Ishikawa (cell line): ENCODE measurements at regions not wholly inside any gene's neighbourhood (a gene's known extent, or its start where the extent isn't known, plus 50 kb on each side); places are given as distances from the start of the nearest gene placed in this dataset.

Experiments
- CEBPB ChIP-seq: IDR thresholded peaks from 2 replicates; pipeline ENCODE4 v1.6.1; 2012
- CREB1 ChIP-seq: IDR thresholded peaks from 2 replicates; pipeline ENCODE4 v1.6.1; 2012; ENCODE audit warnings: low read depth
- EGR1 ChIP-seq: IDR thresholded peaks from 2 replicates; pipeline ENCODE4 v1.6.1; 2012
- EP300 ChIP-seq: IDR thresholded peaks from 2 replicates; pipeline ENCODE4 v1.6.1; 2012; ENCODE audit warnings: borderline replicate concordance
- FOXM1 ChIP-seq: IDR thresholded peaks from 2 replicates; pipeline ENCODE4 v1.6.1; 2012; ENCODE audit warnings: low read depth, borderline replicate concordance
- NFIC ChIP-seq: IDR thresholded peaks from 2 replicates; pipeline ENCODE4 v1.6.1; 2012
- RAD21 ChIP-seq: IDR thresholded peaks from 2 replicates; pipeline ENCODE4 v1.6.1; 2012; ENCODE audit warnings: low read depth
- TAF1 ChIP-seq: IDR thresholded peaks from 2 replicates; pipeline ENCODE4 v1.6.1; 2012; ENCODE audit warnings: low read depth, mild to moderate bottlenecking
- TCF12 ChIP-seq: IDR thresholded peaks from 2 replicates; pipeline ENCODE4 v1.6.1; 2012; ENCODE audit warnings: low read depth
- TEAD4 ChIP-seq: IDR thresholded peaks from 2 replicates; pipeline ENCODE4 v1.6.1; 2012
- YY1 ChIP-seq: IDR thresholded peaks from 2 replicates; pipeline ENCODE4 v1.6.1; 2012; ENCODE audit warnings: low read depth
- ZBTB7A ChIP-seq: IDR thresholded peaks from 2 replicates; pipeline ENCODE4 v1.6.1; 2012; ENCODE audit warnings: low read depth
- TF ChIP-seq, protein P1 (sequence below): IDR thresholded peaks from 2 replicates; pipeline ENCODE4 v1.6.1; 2012
- TF ChIP-seq, protein P2 (sequence below): IDR thresholded peaks from 2 replicates; pipeline ENCODE4 v1.6.1; 2012
- TF ChIP-seq, protein P3 (sequence below): IDR thresholded peaks from 2 replicates; pipeline ENCODE4 v1.6.1; 2012; ENCODE audit warnings: low read depth, mild to moderate bottlenecking

DNA sequence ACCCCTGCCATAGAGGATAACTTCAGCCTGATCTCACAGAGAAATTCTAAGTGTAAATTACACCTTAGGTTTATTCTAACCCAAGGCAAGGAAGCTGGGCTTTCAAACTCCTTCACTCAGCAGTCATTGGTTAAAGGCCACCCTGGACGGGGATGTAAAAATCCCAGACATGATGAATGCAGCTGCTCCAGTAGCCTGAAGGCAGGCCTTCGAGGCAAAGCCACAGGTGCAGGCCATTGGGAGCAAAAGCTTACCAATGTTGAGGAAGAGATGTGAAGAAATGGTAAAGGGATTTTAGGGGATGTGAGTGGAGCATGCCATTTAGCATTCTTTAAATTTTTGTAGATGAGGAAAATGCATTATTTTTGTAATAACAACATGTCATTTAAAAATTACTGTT is 514.4 kb downstream of the XYLT1 start:
- TF ChIP-seq CREB1 (no peak), TCF12 (no peak), FOXM1 (no peak), NFIC (no peak), EP300 (no peak), EGR1 (no peak), CEBPB (no peak), ZBTB7A (no peak), TAF1 (no peak), RAD21 (no peak)
- TF ChIP-seq, protein P1, sequence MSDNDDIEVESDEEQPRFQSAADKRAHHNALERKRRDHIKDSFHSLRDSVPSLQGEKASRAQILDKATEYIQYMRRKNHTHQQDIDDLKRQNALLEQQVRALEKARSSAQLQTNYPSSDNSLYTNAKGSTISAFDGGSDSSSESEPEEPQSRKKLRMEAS, result no peak
- TF ChIP-seq, protein P2, sequence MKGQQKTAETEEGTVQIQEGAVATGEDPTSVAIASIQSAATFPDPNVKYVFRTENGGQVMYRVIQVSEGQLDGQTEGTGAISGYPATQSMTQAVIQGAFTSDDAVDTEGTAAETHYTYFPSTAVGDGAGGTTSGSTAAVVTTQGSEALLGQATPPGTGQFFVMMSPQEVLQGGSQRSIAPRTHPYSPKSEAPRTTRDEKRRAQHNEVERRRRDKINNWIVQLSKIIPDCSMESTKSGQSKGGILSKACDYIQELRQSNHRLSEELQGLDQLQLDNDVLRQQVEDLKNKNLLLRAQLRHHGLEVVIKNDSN, result no peak
- TF ChIP-seq, protein P3, sequence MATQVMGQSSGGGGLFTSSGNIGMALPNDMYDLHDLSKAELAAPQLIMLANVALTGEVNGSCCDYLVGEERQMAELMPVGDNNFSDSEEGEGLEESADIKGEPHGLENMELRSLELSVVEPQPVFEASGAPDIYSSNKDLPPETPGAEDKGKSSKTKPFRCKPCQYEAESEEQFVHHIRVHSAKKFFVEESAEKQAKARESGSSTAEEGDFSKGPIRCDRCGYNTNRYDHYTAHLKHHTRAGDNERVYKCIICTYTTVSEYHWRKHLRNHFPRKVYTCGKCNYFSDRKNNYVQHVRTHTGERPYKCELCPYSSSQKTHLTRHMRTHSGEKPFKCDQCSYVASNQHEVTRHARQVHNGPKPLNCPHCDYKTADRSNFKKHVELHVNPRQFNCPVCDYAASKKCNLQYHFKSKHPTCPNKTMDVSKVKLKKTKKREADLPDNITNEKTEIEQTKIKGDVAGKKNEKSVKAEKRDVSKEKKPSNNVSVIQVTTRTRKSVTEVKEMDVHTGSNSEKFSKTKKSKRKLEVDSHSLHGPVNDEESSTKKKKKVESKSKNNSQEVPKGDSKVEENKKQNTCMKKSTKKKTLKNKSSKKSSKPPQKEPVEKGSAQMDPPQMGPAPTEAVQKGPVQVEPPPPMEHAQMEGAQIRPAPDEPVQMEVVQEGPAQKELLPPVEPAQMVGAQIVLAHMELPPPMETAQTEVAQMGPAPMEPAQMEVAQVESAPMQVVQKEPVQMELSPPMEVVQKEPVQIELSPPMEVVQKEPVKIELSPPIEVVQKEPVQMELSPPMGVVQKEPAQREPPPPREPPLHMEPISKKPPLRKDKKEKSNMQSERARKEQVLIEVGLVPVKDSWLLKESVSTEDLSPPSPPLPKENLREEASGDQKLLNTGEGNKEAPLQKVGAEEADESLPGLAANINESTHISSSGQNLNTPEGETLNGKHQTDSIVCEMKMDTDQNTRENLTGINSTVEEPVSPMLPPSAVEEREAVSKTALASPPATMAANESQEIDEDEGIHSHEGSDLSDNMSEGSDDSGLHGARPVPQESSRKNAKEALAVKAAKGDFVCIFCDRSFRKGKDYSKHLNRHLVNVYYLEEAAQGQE, result no peak

DNA sequence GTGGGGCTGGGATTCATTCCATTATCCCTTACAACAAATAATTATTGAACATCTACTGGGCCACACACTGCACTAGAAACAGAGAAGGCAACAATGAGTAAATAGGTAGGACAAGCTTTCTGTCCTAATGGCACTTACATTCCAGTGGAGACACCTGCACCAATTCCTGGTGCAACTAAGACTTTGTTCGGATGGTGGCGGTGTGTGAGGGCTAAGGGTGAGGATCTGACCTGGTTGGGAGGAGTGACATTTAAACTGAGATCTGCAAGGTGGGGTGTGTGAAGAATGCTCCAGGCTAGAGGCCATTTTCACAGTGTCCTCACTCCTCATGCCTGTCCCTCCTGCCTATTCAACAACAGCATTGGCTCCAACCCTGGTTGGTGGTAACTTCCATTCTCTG is 510.0 kb downstream of the XYLT1 start:
- TF ChIP-seq EGR1 (no peak), TEAD4 (no peak)

DNA sequence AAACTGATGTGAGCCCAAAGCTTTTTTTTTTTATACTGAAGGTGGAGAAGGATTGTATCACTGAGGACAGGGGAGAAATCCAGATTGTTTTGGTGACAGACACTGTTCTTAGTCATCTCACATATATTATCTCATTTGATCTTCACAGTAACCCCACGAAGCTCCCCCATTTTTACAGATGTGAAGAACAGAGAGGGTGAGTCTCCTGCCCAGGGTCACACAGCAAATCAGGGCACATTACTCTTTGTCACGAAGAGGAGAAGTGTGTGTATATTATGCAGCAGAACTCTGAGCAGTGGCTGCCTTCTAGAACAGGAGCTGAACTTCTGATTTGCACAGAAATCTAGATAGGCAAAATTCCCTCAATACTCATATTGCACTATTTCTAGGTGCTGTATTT is 504.3 kb downstream of the XYLT1 start:
- no peak for TF ChIP-seq YY1

DNA sequence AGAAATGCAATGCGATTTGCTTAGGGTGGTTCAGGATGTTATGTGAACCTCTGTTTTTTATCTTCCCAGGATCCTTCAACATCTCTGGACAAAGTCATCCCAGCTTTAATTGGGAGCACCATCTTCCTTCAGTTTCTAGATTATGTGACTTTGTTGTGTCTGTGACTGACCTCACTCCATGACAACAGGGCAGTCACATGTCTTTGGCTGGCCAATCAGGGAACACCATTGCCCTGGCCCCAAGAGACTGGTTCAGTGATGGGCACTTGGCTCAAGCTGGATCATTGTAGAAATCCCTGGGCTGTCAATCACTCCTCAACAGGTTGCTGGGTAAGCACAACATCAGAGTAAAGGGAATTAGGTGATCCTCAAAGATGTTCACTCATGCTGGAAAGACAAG is 499.7 kb downstream of the XYLT1 start:
- TF ChIP-seq FOXM1 (no peak), YY1 (no peak)

DNA sequence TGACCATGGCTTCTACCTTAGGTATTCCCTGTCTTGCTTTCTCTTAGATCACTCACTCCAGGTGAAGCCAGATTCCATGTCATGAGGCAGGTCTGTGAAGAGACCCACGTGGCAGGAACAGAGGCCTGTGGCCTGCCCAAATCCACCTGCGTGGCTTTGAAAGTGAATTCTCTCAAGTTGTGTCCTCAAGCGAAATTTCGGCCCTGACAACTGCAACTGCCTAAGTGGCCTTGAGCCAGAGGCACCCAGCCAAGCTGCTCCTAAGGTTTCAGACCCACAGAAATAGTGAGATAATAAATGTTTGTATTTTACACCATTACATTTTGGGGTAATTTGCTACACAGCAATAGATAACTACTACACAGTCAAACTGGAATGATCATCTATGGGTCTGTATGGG is 497.9 kb downstream of the XYLT1 start:
- TF ChIP-seq FOXM1 (no peak), EP300 (no peak), EGR1 (no peak), TCF12 (no peak), CEBPB (no peak), NFIC (no peak), CREB1 (no peak)
- TF ChIP-seq, protein P3, result no peak
- TF ChIP-seq, protein P1, result no peak

DNA sequence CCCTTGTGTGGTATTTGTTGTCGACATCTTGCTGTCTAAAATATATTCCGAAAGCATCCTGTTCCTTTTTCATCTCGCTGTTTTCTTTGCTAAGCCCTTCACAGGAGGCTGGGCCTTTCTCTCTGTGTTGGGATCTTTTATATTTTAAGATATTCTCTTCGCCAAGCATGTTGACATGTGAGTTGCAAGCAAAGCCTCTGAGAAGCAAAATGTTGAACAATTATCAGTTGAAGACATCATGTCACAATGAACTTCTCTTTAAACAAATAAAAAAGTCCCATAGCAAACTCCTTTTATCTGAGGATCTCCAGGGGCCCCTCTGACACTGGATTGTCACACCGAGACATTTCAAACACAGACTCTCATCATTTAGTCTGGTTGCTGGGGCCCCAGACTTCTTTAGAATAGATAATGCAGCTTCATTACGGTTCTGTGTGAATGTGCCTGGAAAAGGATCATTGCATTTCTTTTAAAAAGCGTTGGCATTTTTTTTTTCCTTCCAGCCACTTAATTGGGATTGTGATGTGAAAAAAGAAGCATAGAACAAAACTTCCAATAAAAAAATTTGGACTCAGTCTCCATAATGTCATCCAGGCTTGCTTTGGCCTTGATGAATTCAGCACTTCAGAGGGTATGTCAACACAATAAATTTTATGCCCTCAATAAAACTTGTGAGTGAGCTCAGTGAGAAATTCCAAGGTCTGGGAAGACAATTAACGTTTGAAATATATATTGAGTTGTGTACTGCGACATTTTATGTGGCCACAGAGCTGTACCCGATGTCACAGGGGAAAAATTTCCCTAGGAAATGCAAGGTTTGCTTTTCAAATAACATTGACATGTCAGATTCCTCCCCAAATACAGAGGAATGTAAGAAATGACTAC is 496.8 kb downstream of the XYLT1 start:
- TF ChIP-seq RAD21 (no peak), CEBPB (no peak), TCF12 (no peak)
- TF ChIP-seq, protein P2, result no peak

DNA sequence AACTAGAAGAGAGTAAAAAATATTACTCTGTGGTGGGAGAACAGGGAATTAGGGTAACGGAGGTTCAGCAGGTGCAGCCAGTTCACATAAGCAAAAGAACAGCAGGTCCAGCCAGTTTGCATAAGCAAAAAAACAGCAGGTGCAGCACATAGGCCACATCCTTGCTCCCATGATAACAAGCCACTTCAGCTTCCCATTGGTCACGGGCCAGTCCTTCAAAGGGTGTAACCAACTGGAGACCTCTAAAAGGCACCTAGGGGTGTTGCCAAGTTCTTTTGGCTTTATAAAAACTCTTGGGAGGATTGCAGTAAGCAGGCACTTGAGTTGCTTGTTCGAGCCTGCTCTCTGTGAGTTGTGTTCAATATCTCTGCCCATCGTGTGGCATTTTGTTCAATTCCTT is 488.1 kb downstream of the XYLT1 start:
- TF ChIP-seq TCF12, result no peak
- TF ChIP-seq EP300, result no peak
- TF ChIP-seq ZBTB7A, result no peak
- no peak for TF ChIP-seq TAF1
- TF ChIP-seq, protein P3, result no peak
- no peak for TF ChIP-seq TEAD4
- TF ChIP-seq, protein P2, result no peak
- no peak for TF ChIP-seq NFIC
- no peak for TF ChIP-seq YY1
